HG03097 (cell line): ENCODE measurements at regions not wholly inside any gene's neighbourhood (a gene's known extent, or its start where the extent isn't known, plus 50 kb on each side); places are given as distances from the start of the nearest gene placed in this dataset.

ENCODE experiments used
- ATAC-seq: cut with Tn5 transposase; IDR thresholded peaks from one replicate; pipeline ENCODE4 v1.9.1; 2021; ENCODE audit not compliant: unreplicated experiment, low FRiP score

DNA sequence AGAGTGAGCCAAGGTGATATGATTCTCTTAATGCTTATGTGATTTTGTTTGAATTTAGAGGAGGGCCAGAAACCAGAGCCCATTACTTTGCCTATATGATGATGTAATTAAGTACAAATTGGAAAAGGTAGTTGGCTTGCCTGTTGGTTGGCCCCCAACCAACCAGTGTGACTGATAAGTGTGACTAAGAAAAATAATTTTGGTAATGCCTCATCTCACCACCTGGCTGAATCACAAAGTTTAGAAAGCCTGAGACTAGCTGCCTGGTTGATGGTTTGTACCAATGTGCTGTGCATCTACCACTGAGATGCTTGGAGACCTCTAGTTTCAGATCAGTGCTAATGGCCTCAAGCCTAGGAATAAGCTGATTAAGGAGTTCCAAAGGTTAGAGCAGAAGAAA, 338.7 kb downstream of the CDH2 start:
- ATAC-seq = no peak

DNA sequence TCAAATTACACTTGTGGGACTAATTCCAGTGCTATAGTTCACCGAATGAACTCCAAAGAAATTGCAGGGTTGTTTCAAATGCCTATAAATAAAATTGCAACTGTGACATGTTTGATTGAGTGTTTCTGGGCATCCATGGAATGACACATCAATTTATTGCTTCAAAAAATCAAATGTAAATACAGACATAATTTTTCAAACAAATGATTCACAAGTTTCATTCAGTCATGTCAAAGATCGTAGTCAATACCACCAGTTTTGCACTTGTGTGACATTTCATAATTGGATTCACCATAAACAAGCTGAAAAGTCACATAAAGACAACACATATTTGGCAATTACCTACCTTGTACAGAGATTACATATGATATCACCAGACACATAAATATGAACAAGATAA, 350.8 kb downstream of the CDH2 start:
- no peak for ATAC-seq

DNA sequence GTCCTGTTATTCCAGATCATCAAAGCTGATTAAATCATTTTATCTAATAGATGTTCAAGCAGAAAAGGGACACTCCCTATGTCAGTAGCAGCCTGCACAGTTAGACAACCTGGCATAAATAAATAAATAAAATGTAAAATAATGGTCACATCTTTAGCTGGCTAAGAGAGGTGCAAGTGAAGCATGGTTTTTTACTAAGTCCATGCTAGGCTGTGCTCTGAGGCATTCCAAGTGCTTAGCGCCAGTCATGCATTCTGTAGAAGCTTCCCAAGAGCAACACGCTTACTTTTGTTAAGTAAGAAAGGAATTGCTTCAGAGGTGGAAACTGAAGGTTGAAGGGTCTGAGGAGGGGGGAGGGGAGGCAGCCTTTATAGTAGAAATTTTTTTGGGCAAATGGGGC, 351.2 kb downstream of the CDH2 start:
- ATAC-seq = no peak

DNA sequence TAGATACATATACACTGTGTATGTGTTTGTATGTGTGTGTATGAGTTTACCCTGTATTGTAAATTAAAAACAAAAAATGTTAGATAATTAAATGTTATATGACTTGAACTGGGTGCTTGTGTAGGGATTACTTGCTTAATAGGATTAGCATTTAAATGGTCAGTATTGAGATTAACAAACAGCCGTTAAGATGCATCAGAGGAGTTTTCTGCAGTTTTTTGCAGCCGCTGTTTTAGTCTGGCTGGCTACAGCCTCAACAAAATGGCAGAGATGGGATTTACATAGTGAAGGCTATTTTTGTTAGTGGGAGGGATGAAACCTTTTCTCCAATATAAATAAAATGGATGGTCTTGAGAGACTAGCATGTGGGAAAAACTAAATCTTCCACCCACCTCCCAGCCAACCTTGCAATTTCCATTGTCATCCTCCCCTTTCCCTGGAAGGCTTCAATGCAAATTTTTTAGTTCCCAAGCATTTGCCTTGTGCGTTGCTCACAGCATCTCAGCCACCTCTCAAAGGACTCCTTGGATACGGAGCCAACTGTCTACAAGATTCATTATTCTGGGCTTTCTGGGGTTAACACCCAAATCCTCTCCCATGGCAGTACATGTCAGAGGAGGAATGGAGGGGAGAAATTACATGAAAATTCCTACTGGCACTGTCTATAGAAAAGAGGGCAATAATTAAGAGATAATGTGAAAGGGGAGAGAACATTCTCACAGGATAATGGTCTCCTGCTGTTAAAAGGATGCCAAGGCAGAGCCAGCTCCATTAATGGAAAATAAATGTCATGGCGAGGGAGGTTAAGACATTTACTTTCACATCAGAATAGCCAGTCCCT, 351.9 kb downstream of the CDH2 start:
- no peak for ATAC-seq

DNA sequence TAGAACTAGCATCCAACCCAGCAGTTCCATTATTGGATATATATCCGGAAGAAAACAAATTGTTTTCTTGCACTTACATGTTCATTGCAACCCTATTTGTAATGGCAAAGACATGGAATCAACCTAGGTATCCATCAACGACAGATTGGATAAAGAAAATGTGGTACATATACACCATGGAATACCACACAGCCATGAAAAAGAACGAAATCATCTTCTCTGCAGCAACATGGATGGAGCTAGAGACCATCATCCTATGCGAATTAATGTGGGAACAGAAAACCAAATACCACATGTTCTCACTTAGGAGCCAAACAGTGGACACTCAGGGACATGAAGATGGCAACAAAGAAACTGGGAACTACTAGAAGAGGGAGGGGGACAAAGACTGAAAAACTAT, 352.7 kb downstream of the CDH2 start:
- no peak for ATAC-seq

DNA sequence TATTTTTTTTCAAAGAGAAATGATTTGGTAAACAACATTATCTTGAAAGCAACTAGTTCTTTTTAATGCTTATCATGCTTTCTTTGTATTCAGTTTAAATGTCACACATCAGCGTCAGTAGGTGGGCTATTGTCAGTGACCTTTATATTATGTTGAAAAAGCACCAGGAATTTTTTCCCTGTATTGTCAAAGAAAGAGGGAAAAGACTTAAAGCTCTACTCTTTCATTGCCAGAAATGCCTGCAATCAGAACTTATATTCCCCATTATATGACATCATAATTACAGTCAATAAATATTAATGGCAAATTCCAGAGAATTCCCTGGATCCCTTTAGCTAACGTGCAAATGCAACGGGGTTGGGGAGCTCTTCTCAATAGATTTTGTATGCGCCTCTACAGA, 353.9 kb downstream of the CDH2 start:
- no peak for ATAC-seq

DNA sequence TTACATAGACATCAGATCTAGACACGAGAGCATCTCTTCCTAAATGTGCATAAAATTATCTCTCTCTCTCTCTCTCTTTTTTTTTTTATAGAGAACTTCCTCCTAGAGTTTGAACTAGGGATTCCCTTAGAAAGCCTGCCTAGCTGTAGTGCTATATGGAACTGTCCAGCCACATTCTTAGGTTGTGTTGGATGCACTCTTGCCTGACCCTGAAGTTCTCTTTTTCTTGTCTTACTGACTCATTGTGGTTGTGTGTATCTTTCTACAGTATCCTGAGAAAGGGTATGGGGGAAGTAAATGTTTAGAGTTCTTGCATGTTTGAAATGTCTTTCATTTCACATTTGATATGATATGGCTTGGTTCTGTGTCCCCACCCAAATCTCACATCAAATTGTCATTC, 368.2 kb downstream of the CDH2 start:
- ATAC-seq = no peak

DNA sequence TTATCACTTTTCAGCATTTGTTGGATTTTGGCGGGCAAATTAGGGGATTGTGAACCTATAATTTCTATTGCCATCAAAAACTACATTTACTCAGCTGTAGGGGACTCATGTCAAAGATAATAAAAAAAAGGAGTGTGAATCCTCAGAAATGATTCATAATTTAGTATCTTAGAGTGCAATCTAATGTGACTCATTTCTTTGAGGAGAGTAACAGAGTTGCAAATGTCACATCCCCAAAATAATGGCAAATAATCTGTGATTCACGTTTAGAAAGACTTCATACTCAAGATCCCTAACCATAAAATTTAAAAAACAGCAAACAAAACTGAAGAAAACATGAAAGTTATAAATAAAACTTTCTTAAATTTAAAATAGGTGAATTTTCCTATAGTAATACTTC, 373.0 kb downstream of the CDH2 start:
- no peak for ATAC-seq

DNA sequence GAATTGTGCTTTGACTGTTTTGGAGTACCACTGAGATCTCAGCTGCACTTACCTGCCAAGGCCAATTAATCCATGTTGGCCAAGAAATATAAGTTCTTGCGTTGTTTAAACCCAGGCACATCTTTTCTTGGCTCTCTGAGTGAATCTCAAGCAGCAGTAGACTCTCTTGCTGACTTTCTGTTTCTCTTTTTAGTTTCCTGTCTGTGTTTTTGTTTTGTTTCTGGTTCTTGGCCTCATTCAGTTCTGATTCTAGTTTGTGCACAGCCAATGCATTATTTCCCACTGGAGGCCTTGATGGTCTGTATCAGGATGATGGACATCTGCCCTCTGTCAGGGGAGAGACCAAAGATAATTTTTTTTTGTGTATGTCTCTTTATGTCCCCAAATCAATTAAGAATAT, 379.4 kb downstream of the CDH2 start:
- ATAC-seq = no peak

DNA sequence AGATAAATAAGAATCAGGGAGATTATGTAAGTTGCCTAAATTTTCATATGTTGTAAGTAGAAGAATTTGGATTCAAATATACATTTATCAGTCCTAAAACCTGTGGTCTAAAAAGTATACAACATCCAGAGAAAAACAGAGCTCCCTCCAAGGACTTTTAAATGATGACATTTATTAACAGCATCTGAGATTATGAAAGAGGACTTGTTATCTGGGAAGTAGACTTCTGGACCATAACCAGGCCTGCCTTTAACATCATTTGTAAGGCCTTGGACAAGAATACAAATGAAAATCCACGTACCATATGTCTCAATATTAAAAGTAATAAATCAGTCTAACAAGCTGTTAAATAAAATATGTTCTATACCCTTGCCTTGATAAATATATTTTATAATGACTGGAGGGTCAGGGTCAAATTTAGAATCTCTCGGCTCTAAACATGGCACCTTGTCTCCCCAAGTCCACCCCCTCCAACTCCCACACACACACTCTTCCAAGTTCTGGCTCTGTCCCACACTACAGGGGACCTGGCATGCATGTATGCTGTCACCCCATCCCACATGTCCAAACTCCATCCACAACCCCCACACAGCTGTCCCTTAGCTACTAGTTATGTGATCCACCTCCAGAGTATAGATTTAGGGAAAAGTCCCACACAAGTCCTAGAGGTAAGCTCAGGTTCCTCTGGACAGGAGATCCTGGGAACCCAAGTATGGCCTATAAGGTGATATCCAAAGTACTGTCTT, 382.6 kb downstream of the CDH2 start:
- no peak for ATAC-seq

DNA sequence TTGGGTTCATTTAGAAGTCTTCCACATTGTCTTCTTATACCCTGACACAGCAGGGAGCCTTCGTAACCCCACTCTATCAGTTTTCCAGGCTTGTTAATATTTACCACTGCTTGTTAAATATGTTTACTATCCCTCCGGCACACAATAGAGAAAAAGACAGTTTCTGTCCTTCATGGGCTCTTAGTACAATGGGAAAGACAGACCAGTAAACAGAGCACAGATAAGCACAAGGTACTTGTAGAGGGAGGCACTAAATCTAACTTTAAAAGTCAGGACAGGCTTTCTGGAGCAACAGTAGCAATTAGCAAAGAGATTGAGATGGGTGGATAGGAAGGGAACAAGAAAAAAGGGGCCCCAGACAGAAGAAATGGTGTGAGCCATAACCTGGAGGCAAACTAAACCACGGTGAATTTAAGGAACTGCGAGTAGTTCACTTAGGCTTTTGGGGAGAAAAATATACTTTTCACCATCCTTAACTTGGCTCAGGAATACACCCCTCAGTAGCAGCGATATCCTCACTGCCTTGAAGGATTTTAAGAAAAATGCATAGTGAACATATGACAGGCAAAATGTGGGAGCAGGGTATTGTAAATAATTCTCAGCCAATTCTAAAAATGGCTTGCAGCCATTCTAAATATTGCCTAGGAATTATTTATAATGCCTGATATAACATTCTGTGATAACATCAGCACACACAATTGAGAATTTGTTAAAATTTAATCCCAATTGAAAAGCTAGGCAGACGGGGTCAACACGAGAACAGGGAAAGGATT, 383.7 kb downstream of the CDH2 start:
- ATAC-seq = no peak

DNA sequence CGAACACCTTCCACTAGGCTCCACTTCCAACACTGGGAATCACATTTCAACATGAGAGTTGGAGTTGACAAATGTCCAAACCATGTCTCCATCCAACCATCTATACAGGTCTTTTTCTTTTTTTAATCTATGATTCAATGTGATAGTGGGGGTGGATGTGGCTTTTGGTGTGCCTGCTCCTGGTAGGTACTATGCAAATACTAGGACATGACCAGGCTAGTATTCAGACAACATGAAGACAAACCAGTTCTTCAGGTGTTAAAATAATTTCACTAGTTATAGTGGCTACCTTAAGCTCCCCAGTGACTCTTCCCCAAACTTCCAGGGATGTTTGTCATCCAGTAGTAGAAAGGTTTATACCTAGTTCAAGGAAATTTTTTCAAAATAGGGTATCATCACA, 387.5 kb downstream of the CDH2 start:
- no peak for ATAC-seq

DNA sequence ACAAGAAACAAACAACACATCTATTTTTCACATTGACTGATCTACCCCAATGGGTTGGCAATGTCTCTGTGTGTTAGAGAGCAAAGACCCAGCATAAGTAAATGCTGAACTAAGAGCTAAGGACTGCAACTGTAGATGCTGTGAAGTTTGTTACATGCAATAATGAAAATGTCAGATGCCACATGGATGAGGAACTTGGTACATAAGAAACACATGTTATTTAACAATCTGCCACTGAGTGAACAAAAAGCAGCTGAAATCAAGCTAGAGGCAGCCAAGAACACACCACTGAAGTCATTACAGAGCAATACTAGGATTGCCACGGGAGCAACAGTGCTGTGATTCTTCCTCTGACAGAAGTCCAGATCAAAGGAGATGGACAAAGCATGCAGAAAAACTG, 389.4 kb downstream of the CDH2 start:
- no peak for ATAC-seq

DNA sequence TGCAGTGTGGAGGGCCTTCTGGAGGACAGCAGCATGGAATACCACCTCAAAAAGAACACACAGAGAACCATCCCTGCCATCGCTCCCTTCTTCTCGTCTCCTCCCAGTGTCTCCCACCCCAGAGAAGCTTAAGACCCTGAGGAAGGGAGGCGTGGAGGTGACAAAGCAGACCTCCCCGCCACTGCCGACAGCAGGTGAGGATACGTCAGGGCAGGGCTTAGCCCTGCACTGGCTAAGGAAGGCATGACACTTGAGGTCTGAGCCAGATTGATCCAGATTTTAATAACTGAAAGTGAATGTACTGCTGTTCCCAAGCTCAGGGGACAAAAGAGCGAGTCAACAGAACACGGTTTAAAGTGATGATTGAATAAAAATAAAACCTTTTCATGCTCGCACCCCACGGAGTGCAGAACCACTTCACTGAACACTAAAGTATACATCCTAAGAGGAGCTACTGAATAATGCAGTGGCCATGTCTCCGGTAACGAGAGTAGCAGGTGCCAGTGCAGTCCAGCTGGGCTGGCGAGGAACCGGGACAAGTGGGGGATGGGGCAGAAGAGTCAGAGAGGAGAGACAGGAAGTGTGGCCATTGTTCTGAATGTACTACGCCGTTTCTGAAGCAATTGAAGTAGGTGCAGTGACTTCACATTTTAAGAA, 391.0 kb downstream of the CDH2 start:
- ATAC-seq = no peak

DNA sequence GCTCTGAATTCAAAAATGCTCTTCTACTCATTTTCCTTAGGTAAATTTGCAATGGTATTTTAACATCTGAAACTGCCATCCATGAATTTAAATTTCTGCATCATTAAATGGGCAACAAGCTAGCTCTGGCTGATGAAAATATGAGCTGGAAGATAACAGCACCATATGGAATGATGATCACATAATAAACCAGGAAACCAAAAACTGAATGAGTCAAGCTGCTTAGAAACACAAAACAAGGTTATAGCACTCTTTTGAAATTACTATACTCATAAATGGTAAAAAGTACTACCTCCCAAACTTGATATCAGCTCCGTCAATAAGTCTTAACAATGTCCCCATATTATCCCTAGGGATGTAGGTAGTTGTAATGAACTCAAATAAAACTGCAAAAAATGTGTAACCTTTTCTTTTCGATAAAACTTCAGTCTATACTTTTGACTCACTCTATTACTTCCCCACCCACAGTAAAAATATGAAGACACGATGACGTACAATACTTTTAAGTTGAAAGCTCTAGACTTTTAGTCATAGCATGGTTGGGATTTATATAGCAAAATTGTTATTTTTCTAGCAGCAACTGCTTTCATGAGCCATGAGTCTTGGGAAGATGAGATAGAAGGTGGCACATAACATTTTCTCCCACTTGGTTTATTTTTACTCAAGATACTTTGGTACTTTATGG, 396.7 kb downstream of the CDH2 start:
- no peak for ATAC-seq

DNA sequence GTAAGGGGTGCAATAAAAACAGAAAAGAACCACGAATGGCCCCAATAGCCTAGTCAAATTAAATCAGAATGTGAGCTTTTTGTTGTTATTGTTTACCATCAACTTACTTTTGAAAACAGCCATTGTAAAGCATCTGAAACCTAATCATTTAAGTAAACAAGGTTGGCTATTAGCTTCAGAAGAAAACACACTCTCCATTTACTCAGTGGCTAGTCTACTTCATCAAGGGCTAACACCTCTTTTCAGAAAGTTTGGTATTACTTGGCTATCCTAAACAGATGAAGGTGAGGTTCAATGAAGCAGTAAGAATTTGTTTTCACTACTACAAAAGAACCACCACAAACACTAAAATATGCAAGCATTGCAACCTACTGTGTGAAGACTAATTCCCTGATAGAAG, 398.0 kb downstream of the CDH2 start:
- ATAC-seq = no peak

DNA sequence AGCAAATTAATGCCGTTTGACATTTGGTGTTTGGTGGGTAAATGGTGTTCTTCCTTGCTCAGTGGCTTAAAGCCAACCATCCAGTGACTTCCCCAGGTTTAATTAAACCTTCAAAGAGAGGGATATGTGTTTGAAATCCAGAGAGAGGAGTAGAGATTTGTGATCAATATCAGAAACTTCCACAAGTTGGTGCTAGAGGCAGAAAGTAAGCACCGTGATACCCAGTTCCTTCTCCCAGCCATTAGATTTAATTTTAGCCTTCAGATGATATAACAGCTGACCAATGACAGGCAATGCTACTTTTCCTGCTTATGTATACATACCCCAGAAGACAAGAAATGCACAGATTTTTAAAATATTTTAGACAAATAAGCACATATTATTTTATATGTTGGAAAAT, 398.5 kb downstream of the CDH2 start:
- no peak for ATAC-seq

DNA sequence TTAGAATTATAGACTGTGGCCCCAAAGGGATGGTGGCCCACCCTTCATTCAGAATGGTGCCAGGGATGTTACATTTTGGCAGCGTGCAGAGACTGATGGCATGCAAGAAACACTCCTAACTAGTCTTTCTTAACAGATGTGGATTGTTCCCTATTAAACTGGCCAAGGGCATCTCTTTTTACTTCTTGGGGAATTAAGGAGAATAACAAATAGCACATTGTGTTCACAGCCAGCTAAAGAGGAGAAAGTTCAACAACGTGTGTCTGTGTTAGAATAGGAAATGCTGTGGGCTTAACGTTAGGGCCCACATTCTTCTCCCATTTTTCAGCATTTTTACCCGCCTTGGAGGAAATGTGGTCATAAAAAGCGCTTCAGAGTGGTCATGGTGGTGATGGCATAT, 404.8 kb downstream of the CDH2 start:
- no peak for ATAC-seq

DNA sequence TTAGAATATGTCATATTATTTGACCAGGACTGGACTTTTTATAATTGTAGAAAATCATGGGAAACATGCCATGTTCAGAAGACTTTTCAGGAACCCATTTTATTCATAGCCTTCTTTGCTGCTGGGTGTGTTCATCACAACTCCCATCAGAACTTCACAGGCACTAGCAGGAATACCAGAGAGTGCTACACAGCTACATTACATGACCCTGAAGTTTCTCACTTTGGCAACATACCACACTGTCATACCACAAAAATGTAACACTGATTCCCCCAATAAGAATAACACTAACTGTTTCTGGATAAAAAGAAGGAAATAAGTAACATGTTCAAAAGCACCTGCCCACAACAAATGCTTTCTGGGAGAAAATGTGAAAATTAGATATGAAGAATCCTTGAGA, 405.4 kb downstream of the CDH2 start:
- ATAC-seq = no peak

DNA sequence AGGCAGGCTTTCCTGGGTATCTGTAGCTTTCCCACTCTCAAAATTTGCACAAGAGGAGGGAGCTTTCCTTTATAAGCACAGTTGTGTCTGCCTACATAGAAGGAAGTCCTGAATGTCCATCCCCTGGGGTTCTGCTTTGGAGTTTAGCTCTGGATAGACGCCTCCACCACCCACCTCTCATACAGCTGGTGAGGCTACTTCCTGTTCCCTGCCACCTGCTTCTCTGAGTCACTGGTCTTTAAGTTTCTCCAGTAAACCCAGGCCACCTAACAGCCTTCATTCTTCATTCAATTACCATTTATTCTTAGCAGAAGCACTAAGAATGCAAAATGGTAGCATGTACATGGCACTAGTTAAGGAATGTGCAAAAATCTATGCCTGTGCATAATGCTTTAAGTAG, 407.8 kb downstream of the CDH2 start:
- ATAC-seq = no peak
